Neural crest cell (in vitro differentiated cells): ENCODE measurements at regions not wholly inside any gene's neighbourhood (a gene's known extent, or its start where the extent isn't known, plus 50 kb on each side); places are given as distances from the start of the nearest gene placed in this dataset.

Source experiments
- DNase-seq: peaks from one replicate; pipeline ENCODE4 v3.0.0; 2021; ENCODE audit warnings: low read depth, mixed read lengths, low spot score
- H3K27ac Mint-ChIP-seq: one replicate; pipeline ENCODE4 v1.8.0; 2021; ENCODE audit warnings: mild to moderate bottlenecking, mixed read lengths; ENCODE audit not compliant: unreplicated experiment
- H3K27me3 Mint-ChIP-seq: 2 replicates; pipeline ENCODE4 v1.8.0; 2021; ENCODE audit warnings: low read depth, mild to moderate bottlenecking, mixed read lengths
- H3K36me3 Mint-ChIP-seq: 2 replicates; pipeline ENCODE4 v1.8.0; 2021; ENCODE audit warnings: low read depth, mild to moderate bottlenecking, mixed read lengths
- H3K4me1 Mint-ChIP-seq: 2 replicates; pipeline ENCODE4 v1.8.0; 2021; ENCODE audit warnings: mixed read lengths
- H3K4me3 Mint-ChIP-seq: one replicate; pipeline ENCODE4 v1.8.0; 2021; ENCODE audit warnings: mild to moderate bottlenecking, mixed read lengths
- H3K9me3 Mint-ChIP-seq: 2 replicates; pipeline ENCODE4 v1.8.0; 2021; ENCODE audit warnings: mixed read lengths
- TF ChIP-seq, protein P1 (sequence below): fragments of 200-600 bp; sonication (generic); conservative IDR thresholded peaks from 2 replicates; pipeline ENCODE4 v1.5.0; 2021; ENCODE audit warnings: antibody characterized with exemption, mild to moderate bottlenecking

DNA sequence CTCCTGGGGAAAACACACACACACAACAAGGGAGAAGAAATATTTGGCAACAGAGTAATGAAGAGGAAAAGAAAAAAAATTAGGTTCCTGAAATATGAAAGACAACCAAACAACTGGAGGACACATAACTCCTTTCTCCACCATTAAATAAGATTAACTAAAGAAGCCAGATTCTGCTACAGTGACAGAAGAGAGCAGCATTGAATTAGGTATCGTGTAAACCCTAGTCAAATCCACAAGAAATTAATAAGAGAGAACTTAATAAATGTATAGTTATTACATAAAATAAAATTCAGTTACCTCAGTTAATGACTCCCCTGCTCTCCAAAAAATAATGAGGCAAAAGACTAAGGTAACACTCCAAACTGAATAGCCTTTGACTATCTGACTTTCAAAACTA, 306.7 kb downstream of the CRPPA start:
- H3K27me3 Mint-ChIP-seq = no peaks in the 10 kb centered on the region
- H3K36me3 Mint-ChIP-seq = peaks cover 33% of the 10 kb centered on the region
- no peak overlapping the region for H3K4me3 Mint-ChIP-seq
- no peaks in the 10 kb centered on the region for H3K4me1 Mint-ChIP-seq
- no peak for DNase-seq
- peaks cover 26% of the 10 kb centered on the region for H3K9me3 Mint-ChIP-seq
- TF ChIP-seq, protein P1, sequence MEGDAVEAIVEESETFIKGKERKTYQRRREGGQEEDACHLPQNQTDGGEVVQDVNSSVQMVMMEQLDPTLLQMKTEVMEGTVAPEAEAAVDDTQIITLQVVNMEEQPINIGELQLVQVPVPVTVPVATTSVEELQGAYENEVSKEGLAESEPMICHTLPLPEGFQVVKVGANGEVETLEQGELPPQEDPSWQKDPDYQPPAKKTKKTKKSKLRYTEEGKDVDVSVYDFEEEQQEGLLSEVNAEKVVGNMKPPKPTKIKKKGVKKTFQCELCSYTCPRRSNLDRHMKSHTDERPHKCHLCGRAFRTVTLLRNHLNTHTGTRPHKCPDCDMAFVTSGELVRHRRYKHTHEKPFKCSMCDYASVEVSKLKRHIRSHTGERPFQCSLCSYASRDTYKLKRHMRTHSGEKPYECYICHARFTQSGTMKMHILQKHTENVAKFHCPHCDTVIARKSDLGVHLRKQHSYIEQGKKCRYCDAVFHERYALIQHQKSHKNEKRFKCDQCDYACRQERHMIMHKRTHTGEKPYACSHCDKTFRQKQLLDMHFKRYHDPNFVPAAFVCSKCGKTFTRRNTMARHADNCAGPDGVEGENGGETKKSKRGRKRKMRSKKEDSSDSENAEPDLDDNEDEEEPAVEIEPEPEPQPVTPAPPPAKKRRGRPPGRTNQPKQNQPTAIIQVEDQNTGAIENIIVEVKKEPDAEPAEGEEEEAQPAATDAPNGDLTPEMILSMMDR = peak; percentile 58
- H3K27ac Mint-ChIP-seq = no peak overlapping the region

DNA sequence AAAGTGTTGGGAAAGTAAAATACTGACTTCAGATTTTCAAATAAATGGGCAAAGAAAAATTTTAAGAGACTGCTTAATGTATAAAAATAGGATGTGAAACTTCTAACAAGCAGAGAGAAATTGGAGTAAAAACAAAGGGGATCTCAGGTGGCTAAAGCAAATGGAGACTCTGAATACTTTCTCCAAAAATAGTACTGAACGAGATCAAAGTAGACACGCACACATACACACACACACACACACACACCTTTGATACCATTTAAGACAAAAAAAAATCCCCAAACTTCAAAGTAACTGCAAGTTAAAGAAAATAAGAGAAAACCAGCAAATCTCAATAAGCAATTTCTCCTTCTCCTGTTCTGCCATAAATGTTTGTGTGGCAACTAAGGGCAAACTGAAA, 307.3 kb downstream of the CRPPA start:
- H3K36me3 Mint-ChIP-seq = peaks cover 35% of the 10 kb centered on the region
- H3K9me3 Mint-ChIP-seq = peaks cover 26% of the 10 kb centered on the region
- H3K27me3 Mint-ChIP-seq = no peaks in the 10 kb centered on the region
- H3K27ac Mint-ChIP-seq = no peak overlapping the region
- TF ChIP-seq, protein P1 = no peak
- no peak overlapping the region for H3K4me3 Mint-ChIP-seq
- H3K4me1 Mint-ChIP-seq = no peaks in the 10 kb centered on the region
- no peak for DNase-seq

- TF ChIP-seq, protein P1 = no peak
Observed at GRCh38 chr7:16113058-16113457, 308.3 kb downstream of the CRPPA start.

DNA sequence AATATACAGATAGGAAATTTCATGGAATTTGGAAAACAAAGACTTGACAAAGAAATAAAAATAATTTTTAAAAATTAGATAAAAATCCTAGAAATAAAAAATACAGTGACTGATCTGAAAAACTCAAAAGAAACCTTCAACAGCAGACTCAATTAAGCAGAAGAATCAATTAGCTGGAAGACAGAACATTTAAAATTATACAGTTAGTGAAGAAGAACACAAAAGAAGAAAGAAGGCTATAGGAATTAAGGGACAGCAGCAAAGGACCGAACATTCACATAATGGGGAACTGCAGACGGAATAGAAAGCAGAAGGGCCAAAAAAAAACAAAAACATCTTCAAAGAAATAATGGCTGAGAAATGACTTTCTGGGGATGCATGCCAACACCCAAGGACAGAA, 314.5 kb downstream of the CRPPA start:
- no peaks in the 10 kb centered on the region for H3K4me1 Mint-ChIP-seq
- TF ChIP-seq, protein P1 = no peak
- no peaks in the 10 kb centered on the region for H3K27me3 Mint-ChIP-seq
- peaks cover 41% of the 10 kb centered on the region for H3K36me3 Mint-ChIP-seq
- H3K9me3 Mint-ChIP-seq = peaks cover 22% of the 10 kb centered on the region
- H3K27ac Mint-ChIP-seq = no peak overlapping the region
- no peak overlapping the region for H3K4me3 Mint-ChIP-seq
- no peak for DNase-seq

More at GRCh38 chr7:16113058-16113457, 308.3 kb downstream of the CRPPA start:
- Mint-ChIP-seq H3K27me3 (no peaks in the 10 kb centered on the region), H3K36me3 (peaks cover 36% of the 10 kb centered on the region), H3K4me3 (no peak overlapping the region), H3K27ac (no peak overlapping the region), H3K4me1 (no peaks in the 10 kb centered on the region), H3K9me3 (peaks cover 23% of the 10 kb centered on the region)
- DNase-seq = no peak

GRCh38 chr7:16106300-16106699, 315.0 kb downstream of the CRPPA start:
- TF ChIP-seq, protein P1 = no peak
- DNase-seq = no peak
- H3K9me3 Mint-ChIP-seq = peaks cover 19% of the 10 kb centered on the region
- H3K36me3 Mint-ChIP-seq = peaks cover 38% of the 10 kb centered on the region
- no peaks in the 10 kb centered on the region for H3K4me1 Mint-ChIP-seq
- H3K4me3 Mint-ChIP-seq = no peak overlapping the region
- H3K27ac Mint-ChIP-seq = no peak overlapping the region
- H3K27me3 Mint-ChIP-seq = no peaks in the 10 kb centered on the region
